K562 (cell line): ENCODE measurements at regions not wholly inside any gene's neighbourhood (a gene's known extent, or its start where the extent isn't known, plus 50 kb on each side); places are given as distances from the start of the nearest gene placed in this dataset.

Experiments used
- CBX2 ChIP-seq: fragments of 200-600 bp; sonication (generic); IDR thresholded peaks from one replicate; pipeline ENCODE4 v1.6.1; 2012; ENCODE audit warnings: mild to moderate bottlenecking, low read length, inconsistent platforms; ENCODE audit not compliant: insufficient read depth, poor library complexity, severe bottlenecking
- NR2C1 ChIP-seq, 2 experiments: fragments of 450-650 bp; IDR thresholded peaks; 2 replicates each; pipeline ENCODE4 v1.6.1; 2017; ENCODE audit warnings: mild to moderate bottlenecking in 2 of 2, antibody characterized with exemption in 1 of 2, inconsistent platforms in 1 of 2, missing compliant biosample characterization in 1 of 2, missing genetic modification characterization in 1 of 2
- OTX1 ChIP-seq: fragments of 450-650 bp; formaldehyde crosslinking; IDR thresholded peaks from 2 replicates; pipeline ENCODE4 v1.4.0; 2022; ENCODE audit warnings: mild to moderate bottlenecking
- TEAD1 ChIP-seq, 2 experiments: fragments of 450-650 bp in 1 of 2; sonication (generic) in 1 of 2; formaldehyde crosslinking; IDR thresholded peaks; 2 replicates each; pipeline versions ENCODE4 v1.4.0 to v1.8.0; 2020 to 2022; ENCODE audit warnings: mild to moderate bottlenecking in 2 of 2, missing genetic modification reagents in 1 of 2
- ZNF282 ChIP-seq: sonication (generic); formaldehyde crosslinking; IDR thresholded peaks from 2 replicates; pipeline ENCODE4 v1.8.1; 2023; ENCODE audit warnings: missing genetic modification reagents
- TF ChIP-seq, protein P1 (sequence below), 3 experiments: IDR thresholded peaks in 2 of 3; conservative IDR thresholded peaks in 1 of 3; 2 replicates each; pipeline ENCODE4 v1.5.1; 2011 to 2012; ENCODE audit warnings: low read length in 3 of 3, mild to moderate bottlenecking in 3 of 3, control low read depth in 2 of 3, improper control_type of control experiment in 1 of 3, inconsistent platforms in 1 of 3, low read depth in 1 of 3, mixed read lengths in 1 of 3, moderate library complexity in 1 of 3; ENCODE audit not compliant: insufficient read depth in 2 of 3
- TF ChIP-seq, protein P2 (sequence below): fragments of 200-800 bp; sonication (Bioruptor generic); IDR thresholded peaks from 2 replicates; pipeline ENCODE4 v1.6.1; 2017; ENCODE audit warnings: missing genetic modification characterization, missing compliant biosample characterization

DNA sequence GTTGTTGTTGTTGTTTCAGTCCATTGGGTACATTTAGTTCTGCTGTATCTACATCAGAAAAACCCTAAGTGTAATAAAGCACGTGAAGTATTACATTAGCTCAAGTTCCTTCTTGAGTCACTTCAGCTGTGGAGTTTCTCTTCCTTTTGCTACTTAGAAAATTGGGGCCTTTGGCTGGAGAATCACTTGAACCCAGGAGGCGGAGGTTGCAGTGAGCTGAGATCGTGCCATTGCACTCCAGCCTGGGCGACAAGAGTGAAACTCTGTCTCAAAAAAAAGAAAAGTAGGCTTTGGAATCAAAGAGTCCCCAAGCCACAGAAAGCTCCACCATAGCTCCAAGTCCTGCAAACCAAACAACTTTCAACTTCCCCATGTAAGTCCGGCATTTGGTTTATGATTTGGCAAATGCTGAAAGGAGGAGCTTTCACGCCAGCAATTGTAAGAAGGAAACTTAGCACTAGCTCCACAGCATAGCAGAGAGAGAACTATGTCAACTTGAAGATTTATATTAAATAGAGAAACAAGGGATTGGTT lies 56.5 kb upstream of the RNF144B start:
- TF ChIP-seq, protein P1, sequence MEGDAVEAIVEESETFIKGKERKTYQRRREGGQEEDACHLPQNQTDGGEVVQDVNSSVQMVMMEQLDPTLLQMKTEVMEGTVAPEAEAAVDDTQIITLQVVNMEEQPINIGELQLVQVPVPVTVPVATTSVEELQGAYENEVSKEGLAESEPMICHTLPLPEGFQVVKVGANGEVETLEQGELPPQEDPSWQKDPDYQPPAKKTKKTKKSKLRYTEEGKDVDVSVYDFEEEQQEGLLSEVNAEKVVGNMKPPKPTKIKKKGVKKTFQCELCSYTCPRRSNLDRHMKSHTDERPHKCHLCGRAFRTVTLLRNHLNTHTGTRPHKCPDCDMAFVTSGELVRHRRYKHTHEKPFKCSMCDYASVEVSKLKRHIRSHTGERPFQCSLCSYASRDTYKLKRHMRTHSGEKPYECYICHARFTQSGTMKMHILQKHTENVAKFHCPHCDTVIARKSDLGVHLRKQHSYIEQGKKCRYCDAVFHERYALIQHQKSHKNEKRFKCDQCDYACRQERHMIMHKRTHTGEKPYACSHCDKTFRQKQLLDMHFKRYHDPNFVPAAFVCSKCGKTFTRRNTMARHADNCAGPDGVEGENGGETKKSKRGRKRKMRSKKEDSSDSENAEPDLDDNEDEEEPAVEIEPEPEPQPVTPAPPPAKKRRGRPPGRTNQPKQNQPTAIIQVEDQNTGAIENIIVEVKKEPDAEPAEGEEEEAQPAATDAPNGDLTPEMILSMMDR (IDR thresholded peaks at IDR 0.05 in 2 of 3, conservative IDR thresholded peaks at IDR 0.05 in 1 of 3; ENCODE audit: insufficient read depth in 2 of 3, low read depth in 1 of 3, low read length in 3 of 3) = no peak
- TF ChIP-seq CBX2 = no peak
- no peak for TF ChIP-seq NR2C1 (IDR thresholded peaks at IDR 0.05)
- TF ChIP-seq NR2C1 (tag; IDR thresholded peaks at IDR 0.05) = no peak
- TF ChIP-seq, protein P2, sequence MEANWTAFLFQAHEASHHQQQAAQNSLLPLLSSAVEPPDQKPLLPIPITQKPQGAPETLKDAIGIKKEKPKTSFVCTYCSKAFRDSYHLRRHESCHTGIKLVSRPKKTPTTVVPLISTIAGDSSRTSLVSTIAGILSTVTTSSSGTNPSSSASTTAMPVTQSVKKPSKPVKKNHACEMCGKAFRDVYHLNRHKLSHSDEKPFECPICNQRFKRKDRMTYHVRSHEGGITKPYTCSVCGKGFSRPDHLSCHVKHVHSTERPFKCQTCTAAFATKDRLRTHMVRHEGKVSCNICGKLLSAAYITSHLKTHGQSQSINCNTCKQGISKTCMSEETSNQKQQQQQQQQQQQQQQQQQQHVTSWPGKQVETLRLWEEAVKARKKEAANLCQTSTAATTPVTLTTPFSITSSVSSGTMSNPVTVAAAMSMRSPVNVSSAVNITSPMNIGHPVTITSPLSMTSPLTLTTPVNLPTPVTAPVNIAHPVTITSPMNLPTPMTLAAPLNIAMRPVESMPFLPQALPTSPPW (CRISPR knock-in tag) = no peak
- TF ChIP-seq TEAD1 (CRISPR knock-in tag; IDR thresholded peaks at IDR 0.05) = no peak
- no peak for TF ChIP-seq ZNF282
- TF ChIP-seq OTX1 = no peak
